Stomach (tissue), 8 donors: ENCODE measurements at regions not wholly inside any gene's neighbourhood (a gene's known extent, or its start where the extent isn't known, plus 50 kb on each side); places are given as distances from the start of the nearest gene placed in this dataset.

Source experiments
- DNase-seq, 2 donors: peaks; one replicate each; pipeline versions ENCODE4 v3.0.0 to v3.0.0-alpha.2; 2013 to 2019
- H3K27ac ChIP-seq, 5 donors: fragments of 200-600 bp in 4 of 5; sonication (generic) in 4 of 5; one replicate each; pipeline ENCODE4 v1.5.1; 2013 to 2019; ENCODE audit warnings: mild to moderate bottlenecking in 1 of 5, moderate library complexity in 1 of 5
- H3K27me3 ChIP-seq, 3 donors: fragments of 200-600 bp; sonication (generic); one replicate each; pipeline ENCODE4 v1.5.1; 2017 to 2019; ENCODE audit warnings: mixed run types in 1 of 3
- H3K36me3 ChIP-seq, 4 donors: fragments of 200-600 bp; sonication (generic); 1 replicate in 3 of 4; 2 replicates in 1 of 4; pipeline ENCODE4 v1.5.1; 2016 to 2019
- H3K4me1 ChIP-seq, 4 donors: fragments of 200-600 bp; sonication (generic); one replicate each; pipeline ENCODE4 v1.5.1; 2016 to 2019
- H3K4me3 ChIP-seq, 4 donors: fragments of 200-600 bp; sonication (generic) in 3 of 4; one replicate each; pipeline ENCODE4 v1.5.1; 2016 to 2019; ENCODE audit warnings: mild to moderate bottlenecking in 1 of 4
- H3K9me3 ChIP-seq, 4 donors: fragments of 200-600 bp; sonication (generic); one replicate each; pipeline ENCODE4 v1.5.1; 2016 to 2019
- CTCF ChIP-seq, 7 experiments: fragments of 450-650 bp in 4 of 7; fragments of 200-600 bp in 3 of 7; sonication (generic) in 3 of 7; IDR thresholded peaks; one replicate each; pipeline ENCODE4 v1.5.1; 2016 to 2019; ENCODE audit warnings: antibody characterized with exemption in 7 of 7, control low read depth in 2 of 7, mild to moderate bottlenecking in 1 of 7
- EP300 ChIP-seq: sonication (generic); formaldehyde crosslinking; IDR thresholded peaks from one replicate; pipeline ENCODE4 v1.6.1; 2017; ENCODE audit warnings: antibody characterized with exemption
- POLR2A ChIP-seq, 4 donors: fragments of 450-650 bp; IDR thresholded peaks; one replicate each; pipeline ENCODE4 v1.6.1; 2016; ENCODE audit warnings: antibody characterized with exemption in 4 of 4, control low read depth in 2 of 4, mild to moderate bottlenecking in 1 of 4, moderate library complexity in 1 of 4
- POLR2AphosphoS5 ChIP-seq, 3 donors: sonication (generic); formaldehyde crosslinking; IDR thresholded peaks; one replicate each; pipeline ENCODE4 v1.6.1; 2016; ENCODE audit warnings: antibody characterized with exemption in 3 of 3
- WGBS, 5 donors: extraction: QIAGEN DNeasy Blood & Tissue Kit in 3 of 5; methylation state at CpG; one replicate each; pipeline versions ENCODE4 v1.1.5 to v1.1.7; 2013 to 2018; 5-methylcytosine and 5-hydroxymethylcytosine counted together
- intact Hi-C: fragments of 100-400 bp; cut with DNase I; formaldehyde crosslinking; loops from one replicate; pipeline ENCODE4 v1.15.1; 2023; ENCODE audit warnings: low total_unique reads
- donor health status: healthy with polysubstance abuse.
- donor health status: Bipolar disorder and iron deficiency.
- donor health status: healthy.

- H3K36me3 ChIP-seq: no peaks in the 10 kb centered on the region
- DNase-seq: peak in 1 of 2 donors; percentile 44
- no peaks in the 10 kb centered on the region for H3K27me3 ChIP-seq
- H3K27ac ChIP-seq: no peak overlapping the region
- peaks cover 0 to 5% (median 0%) of the 10 kb centered on the region in 4 donors for H3K9me3 ChIP-seq
- intact Hi-C loops: no loop called here
- H3K4me1 ChIP-seq: no peaks in the 10 kb centered on the region
- TF ChIP-seq POLR2A (IDR thresholded peaks at IDR 0.05) (no peak), CTCF (IDR thresholded peaks at IDR 0.05) (no peak), POLR2AphosphoS5 (IDR thresholded peaks at IDR 0.05) (no peak), EP300 (no peak)
- no peak overlapping the region for H3K4me3 ChIP-seq
Measured at GRCh38 chr6:1015825-1016224, 296.1 kb upstream of the FOXQ1 start.

- intact Hi-C loops: no loop called here
- Histone ChIP-seq H3K4me1 (no peaks in the 10 kb centered on the region), H3K4me3 (no peak overlapping the region), H3K9me3 (peaks cover 0 to 5% (median 0%) of the 10 kb centered on the region in 4 donors), H3K27ac (no peak overlapping the region), H3K27me3 (no peaks in the 10 kb centered on the region), H3K36me3 (no peaks in the 10 kb centered on the region)
- WGBS, 5 donors: 42 to 62% (median 45%) methylated on average over 2 of the region's 2 CpGs
- TF ChIP-seq EP300 (no peak), POLR2AphosphoS5 (IDR thresholded peaks at IDR 0.05) (no peak), POLR2A (IDR thresholded peaks at IDR 0.05) (no peak), CTCF (IDR thresholded peaks at IDR 0.05) (no peak)
- no peak for DNase-seq
Measured at GRCh38 chr6:1014431-1014807, 297.5 kb upstream of the FOXQ1 start.

- no peak overlapping the region for H3K4me3 ChIP-seq
- no peaks in the 10 kb centered on the region for H3K27me3 ChIP-seq
- H3K36me3 ChIP-seq: no peaks in the 10 kb centered on the region
- 77 to 88% (median 84%) methylated on average over 7 of the region's 7 CpGs for WGBS, 5 donors
- intact Hi-C loops: no loop called here
- no peak overlapping the region for H3K27ac ChIP-seq
- no peak for DNase-seq
- peaks cover 0 to 5% (median 0%) of the 10 kb centered on the region in 4 donors for H3K9me3 ChIP-seq
- H3K4me1 ChIP-seq: no peaks in the 10 kb centered on the region
- no peak for TF ChIP-seq EP300
- no peak for TF ChIP-seq POLR2A (IDR thresholded peaks at IDR 0.05)
- TF ChIP-seq CTCF (IDR thresholded peaks at IDR 0.05): no peak
- no peak for TF ChIP-seq POLR2AphosphoS5 (IDR thresholded peaks at IDR 0.05)
Measured at GRCh38 chr6:1013656-1014430, 298.1 kb upstream of the FOXQ1 start.

DNA sequence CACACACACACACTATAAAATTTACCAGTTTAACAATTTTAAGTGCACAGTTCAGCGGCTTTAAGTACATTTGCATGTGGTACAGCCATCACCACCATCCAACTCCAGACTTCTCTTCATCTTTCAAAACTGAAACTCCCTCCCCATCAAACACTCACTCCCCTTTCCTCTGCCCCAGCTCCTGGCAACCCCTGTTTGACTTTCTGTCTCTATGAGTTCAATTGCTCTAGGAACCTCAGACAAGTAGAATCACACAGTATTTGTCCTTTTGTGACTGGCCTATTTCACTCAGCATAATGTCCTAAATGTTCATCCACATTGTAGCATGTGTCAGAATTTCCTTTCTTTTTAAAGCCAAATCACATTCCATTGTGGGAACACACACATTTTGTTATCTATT, 302.8 kb upstream of the FOXQ1 start:
- no peak for TF ChIP-seq EP300
- no peak for TF ChIP-seq POLR2AphosphoS5 (IDR thresholded peaks at IDR 0.05)
- TF ChIP-seq POLR2A (IDR thresholded peaks at IDR 0.05): no peak
- TF ChIP-seq CTCF (IDR thresholded peaks at IDR 0.05): no peak
- no peak overlapping the region for H3K27ac ChIP-seq
- no peak overlapping the region for H3K4me3 ChIP-seq
- intact Hi-C loops: no loop called here
- 80 to 100% (median 96%) methylated on average over 1 of the region's 1 CpG for WGBS, 5 donors
- no peak for DNase-seq
- no peaks in the 10 kb centered on the region for H3K27me3 ChIP-seq
- H3K4me1 ChIP-seq: no peaks in the 10 kb centered on the region
- no peaks in the 10 kb centered on the region for H3K36me3 ChIP-seq
- H3K9me3 ChIP-seq: peaks cover 0 to 5% (median 0%) of the 10 kb centered on the region in 4 donors
